ENCODE measurements at regions not wholly inside any gene's neighbourhood (a gene's known extent, or its start where the extent isn't known, plus 50 kb on each side); places are given as distances from the start of the nearest gene placed in this dataset.

GRCh38 chr6:150485161-150485958 lies 114.3 kb upstream of the PLEKHG1 start:
- TF ChIP-seq CTCF (IDR thresholded peaks at IDR 0.05; ENCODE audit: control extremely low read depth in 1 of 3, insufficient read depth in 1 of 3, low read depth in 1 of 3, low read length in 3 of 3), result no peak
- no peak for TF ChIP-seq YY1 (IDR thresholded peaks at IDR 0.05; ENCODE audit: low read depth, low read length)
- TF ChIP-seq BRCA1 (IDR thresholded peaks at IDR 0.05; ENCODE audit: low read depth, low read length), result no peak
- no peak for TF ChIP-seq JUND (IDR thresholded peaks at IDR 0.05; ENCODE audit: low read length)
- no peak for TF ChIP-seq SP1 (IDR thresholded peaks at IDR 0.05; ENCODE audit: low read depth, low read length)
- no peak for TF ChIP-seq POLR2AphosphoS5 (IDR thresholded peaks at IDR 0.05; ENCODE audit: low read depth, low read length)
- no peak for TF ChIP-seq MAFK (IDR thresholded peaks at IDR 0.05; ENCODE audit: low read depth, low read length)

All from H1 (cell line).